GM12878 (cell line): ENCODE measurements at regions not wholly inside any gene's neighbourhood (a gene's known extent, or its start where the extent isn't known, plus 50 kb on each side); places are given as distances from the start of the nearest gene placed in this dataset.

Source experiments
- BCL3 ChIP-seq: IDR thresholded peaks from 2 replicates; pipeline ENCODE4 v1.6.1; 2011; ENCODE audit warnings: borderline replicate concordance, low read depth, mild to moderate bottlenecking, moderate library complexity, low read length; ENCODE audit not compliant: insufficient read depth, poor library complexity, severe bottlenecking
- NKRF ChIP-seq: fragments of 450-650 bp; conservative IDR thresholded peaks from 2 replicates; pipeline ENCODE4 v1.6.1; 2017; ENCODE audit warnings: mild to moderate bottlenecking, moderate library complexity
- POLR2AphosphoS2 ChIP-seq: IDR thresholded peaks from 2 replicates; pipeline ENCODE4 v1.6.1; 2011; ENCODE audit warnings: low read depth, mild to moderate bottlenecking, low read length, improper control_type of control experiment, moderate library complexity
- SUPT20H ChIP-seq: IDR thresholded peaks from 2 replicates; pipeline ENCODE4 v1.6.1; 2011; ENCODE audit warnings: low read depth, mild to moderate bottlenecking, low read length, moderate library complexity, borderline replicate concordance; ENCODE audit not compliant: control insufficient read depth
- ZNF592 ChIP-seq: fragments of 450-650 bp; IDR thresholded peaks from 2 replicates; pipeline ENCODE4 v1.6.1; 2017; ENCODE audit warnings: mild to moderate bottlenecking, moderate library complexity

GRCh38 chr4:187617113-187617512 lies 378.5 kb upstream of the ZFP42 start (continued):
- TF ChIP-seq NKRF (no peak), SUPT20H (no peak), BCL3 (no peak), POLR2AphosphoS2 (no peak), ZNF592 (no peak)
